GM23338 (cell line): ENCODE measurements at regions not wholly inside any gene's neighbourhood (a gene's known extent, or its start where the extent isn't known, plus 50 kb on each side); places are given as distances from the start of the nearest gene placed in this dataset.

Source experiments
- ATAC-seq: fragments of 200-7000 bp; cut with Tn5 transposase; 3 replicates; pipeline ENCODE4 v1.9.1; 2020
- DNase-seq: peaks from one replicate; pipeline ENCODE4 v3.0.0-alpha.2; 2015; ENCODE audit warnings: low spot score
- H2AFZ ChIP-seq: fragments of 200-600 bp; sonication (generic); 2 replicates; pipeline ENCODE4 v1.8.0; 2016; ENCODE audit warnings: antibody characterized with exemption, mild to moderate bottlenecking, moderate library complexity
- H3F3A ChIP-seq: fragments of 200-600 bp; sonication (generic); replicated peaks from 2 replicates; pipeline ENCODE4 v1.8.0; 2017; ENCODE audit warnings: antibody characterized with exemption, mixed run types, low read depth
- H3K27ac ChIP-seq: fragments of 200-600 bp; sonication (generic); 2 replicates; pipeline ENCODE4 v1.6.1; 2016; ENCODE audit warnings: low read depth
- H3K27me3 ChIP-seq: fragments of 200-600 bp; sonication (generic); 2 replicates; pipeline ENCODE4 v1.8.0; 2016; ENCODE audit warnings: mild to moderate bottlenecking, mixed run types, moderate library complexity; ENCODE audit not compliant: insufficient read depth
- H3K36me3 ChIP-seq: fragments of 200-600 bp; sonication (generic); 2 replicates; pipeline ENCODE4 v1.8.0; 2016; ENCODE audit warnings: mild to moderate bottlenecking; ENCODE audit not compliant: insufficient read depth
- H3K4me1 ChIP-seq: fragments of 200-600 bp; sonication (generic); 2 replicates; pipeline ENCODE4 v1.8.0; 2016; ENCODE audit warnings: mild to moderate bottlenecking, moderate library complexity; ENCODE audit not compliant: insufficient read depth
- H3K4me2 ChIP-seq: fragments of 200-600 bp; sonication (generic); 2 replicates; pipeline ENCODE4 v1.7.1; 2017; ENCODE audit warnings: mixed run types
- H3K4me3 ChIP-seq: fragments of 200-600 bp; sonication (generic); 2 replicates; pipeline ENCODE4 v1.6.1; 2016; ENCODE audit warnings: mixed run types
- H3K79me2 ChIP-seq: fragments of 200-600 bp; sonication (generic); replicated peaks from 2 replicates; pipeline ENCODE4 v1.8.0; 2017; ENCODE audit warnings: mild to moderate bottlenecking; ENCODE audit not compliant: insufficient read depth
- H3K9me2 ChIP-seq: fragments of 200-600 bp; sonication (generic); 2 replicates; pipeline ENCODE4 v1.8.0; 2017; ENCODE audit not compliant: insufficient read depth
- H4K20me1 ChIP-seq: fragments of 200-600 bp; sonication (generic); replicated peaks from 2 replicates; pipeline ENCODE4 v1.8.0; 2017; ENCODE audit warnings: mild to moderate bottlenecking; ENCODE audit not compliant: insufficient read depth
- H3K27ac Mint-ChIP-seq: 2 replicates; pipeline ENCODE4 v1.8.0; 2020; ENCODE audit warnings: inconsistent platforms, mild to moderate bottlenecking, moderate library complexity, mixed read lengths
- H3K27me3 Mint-ChIP-seq: 3 replicates; pipeline ENCODE4 v1.8.0; 2022; ENCODE audit warnings: low read depth, mild to moderate bottlenecking, moderate library complexity, mixed read lengths, inconsistent platforms; ENCODE audit not compliant: insufficient read depth, poor library complexity
- H3K36me3 Mint-ChIP-seq: 3 replicates; pipeline ENCODE4 v1.8.0; 2021; ENCODE audit warnings: low read depth, mild to moderate bottlenecking, inconsistent platforms, moderate library complexity, mixed read lengths
- H3K4me1 Mint-ChIP-seq: 3 replicates; pipeline ENCODE4 v1.8.0; 2020; ENCODE audit warnings: mild to moderate bottlenecking, inconsistent platforms, mixed read lengths
- H3K4me3 Mint-ChIP-seq: 3 replicates; pipeline ENCODE4 v1.8.0; 2021; ENCODE audit warnings: moderate library complexity, mild to moderate bottlenecking, inconsistent platforms, mixed read lengths
- H3K9me3 Mint-ChIP-seq: 3 replicates; pipeline ENCODE4 v1.8.0; 2020; ENCODE audit warnings: moderate library complexity, mild to moderate bottlenecking, inconsistent platforms, mixed read lengths
- CREB1 ChIP-seq: fragments of 250-450 bp; sonication (Bioruptor Pico); IDR thresholded peaks from 2 replicates; pipeline ENCODE4 v1.5.0; 2020; ENCODE audit warnings: low read depth, mild to moderate bottlenecking, moderate library complexity
- EZH2 ChIP-seq: fragments of 200-600 bp; sonication (generic); IDR thresholded peaks from one replicate; pipeline ENCODE4 v1.8.0; 2017; ENCODE audit warnings: antibody characterized with exemption, mild to moderate bottlenecking, low read depth; ENCODE audit not compliant: unreplicated experiment
- NANOG ChIP-seq: IDR thresholded peaks from 2 replicates; pipeline ENCODE4 v1.6.1; 2016; ENCODE audit warnings: antibody characterized with exemption, borderline replicate concordance
- STAT1 ChIP-seq: IDR thresholded peaks from one replicate; pipeline ENCODE4 v1.6.1; 2016; ENCODE audit warnings: antibody characterized with exemption; ENCODE audit not compliant: unreplicated experiment
- ZNF331 ChIP-seq: fragments of 250-450 bp; sonication (Bioruptor Pico); IDR thresholded peaks from 2 replicates; pipeline ENCODE4 v1.5.0; 2020; ENCODE audit warnings: low read depth, mild to moderate bottlenecking, moderate library complexity
- TF ChIP-seq, protein P1 (sequence below): fragments of 250-450 bp; sonication (Bioruptor Pico); IDR thresholded peaks from 2 replicates; pipeline ENCODE4 v1.5.0; 2020; ENCODE audit warnings: mild to moderate bottlenecking, moderate library complexity

DNA sequence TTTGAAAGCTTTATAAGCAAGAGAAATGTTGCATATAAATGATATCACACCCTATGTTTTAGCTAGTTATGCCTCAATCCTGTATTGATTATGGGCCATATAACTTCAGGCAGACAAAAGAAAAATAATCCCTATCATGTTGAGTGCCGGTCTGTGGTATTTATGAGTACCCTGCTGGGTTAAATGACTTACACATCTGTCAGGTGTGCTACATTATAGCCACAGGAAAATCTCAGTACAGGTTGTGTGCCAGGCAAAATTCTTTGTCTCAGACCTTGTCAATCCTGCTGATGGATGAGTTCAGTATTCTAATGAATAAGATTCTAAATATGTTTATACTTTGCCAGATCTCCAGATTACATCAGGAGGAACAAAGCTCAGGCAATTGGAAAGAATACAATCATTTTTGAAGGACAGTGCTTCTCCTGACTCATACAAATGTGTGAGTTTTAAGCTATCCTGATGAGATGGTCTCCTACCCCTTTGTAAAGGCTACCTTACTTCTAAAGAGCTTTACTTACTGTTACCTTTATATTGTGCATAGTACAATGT, 109.8 kb upstream of the FOXG1 start:
- no peaks in the 10 kb centered on the region for H3K27me3 ChIP-seq
- no peak overlapping the region for H3K4me3 ChIP-seq
- H2AFZ ChIP-seq = no peak overlapping the region
- ATAC-seq (no peak), DNase-seq (no peak)
- H3K4me3 Mint-ChIP-seq = no peak overlapping the region
- TF ChIP-seq, protein P1, sequence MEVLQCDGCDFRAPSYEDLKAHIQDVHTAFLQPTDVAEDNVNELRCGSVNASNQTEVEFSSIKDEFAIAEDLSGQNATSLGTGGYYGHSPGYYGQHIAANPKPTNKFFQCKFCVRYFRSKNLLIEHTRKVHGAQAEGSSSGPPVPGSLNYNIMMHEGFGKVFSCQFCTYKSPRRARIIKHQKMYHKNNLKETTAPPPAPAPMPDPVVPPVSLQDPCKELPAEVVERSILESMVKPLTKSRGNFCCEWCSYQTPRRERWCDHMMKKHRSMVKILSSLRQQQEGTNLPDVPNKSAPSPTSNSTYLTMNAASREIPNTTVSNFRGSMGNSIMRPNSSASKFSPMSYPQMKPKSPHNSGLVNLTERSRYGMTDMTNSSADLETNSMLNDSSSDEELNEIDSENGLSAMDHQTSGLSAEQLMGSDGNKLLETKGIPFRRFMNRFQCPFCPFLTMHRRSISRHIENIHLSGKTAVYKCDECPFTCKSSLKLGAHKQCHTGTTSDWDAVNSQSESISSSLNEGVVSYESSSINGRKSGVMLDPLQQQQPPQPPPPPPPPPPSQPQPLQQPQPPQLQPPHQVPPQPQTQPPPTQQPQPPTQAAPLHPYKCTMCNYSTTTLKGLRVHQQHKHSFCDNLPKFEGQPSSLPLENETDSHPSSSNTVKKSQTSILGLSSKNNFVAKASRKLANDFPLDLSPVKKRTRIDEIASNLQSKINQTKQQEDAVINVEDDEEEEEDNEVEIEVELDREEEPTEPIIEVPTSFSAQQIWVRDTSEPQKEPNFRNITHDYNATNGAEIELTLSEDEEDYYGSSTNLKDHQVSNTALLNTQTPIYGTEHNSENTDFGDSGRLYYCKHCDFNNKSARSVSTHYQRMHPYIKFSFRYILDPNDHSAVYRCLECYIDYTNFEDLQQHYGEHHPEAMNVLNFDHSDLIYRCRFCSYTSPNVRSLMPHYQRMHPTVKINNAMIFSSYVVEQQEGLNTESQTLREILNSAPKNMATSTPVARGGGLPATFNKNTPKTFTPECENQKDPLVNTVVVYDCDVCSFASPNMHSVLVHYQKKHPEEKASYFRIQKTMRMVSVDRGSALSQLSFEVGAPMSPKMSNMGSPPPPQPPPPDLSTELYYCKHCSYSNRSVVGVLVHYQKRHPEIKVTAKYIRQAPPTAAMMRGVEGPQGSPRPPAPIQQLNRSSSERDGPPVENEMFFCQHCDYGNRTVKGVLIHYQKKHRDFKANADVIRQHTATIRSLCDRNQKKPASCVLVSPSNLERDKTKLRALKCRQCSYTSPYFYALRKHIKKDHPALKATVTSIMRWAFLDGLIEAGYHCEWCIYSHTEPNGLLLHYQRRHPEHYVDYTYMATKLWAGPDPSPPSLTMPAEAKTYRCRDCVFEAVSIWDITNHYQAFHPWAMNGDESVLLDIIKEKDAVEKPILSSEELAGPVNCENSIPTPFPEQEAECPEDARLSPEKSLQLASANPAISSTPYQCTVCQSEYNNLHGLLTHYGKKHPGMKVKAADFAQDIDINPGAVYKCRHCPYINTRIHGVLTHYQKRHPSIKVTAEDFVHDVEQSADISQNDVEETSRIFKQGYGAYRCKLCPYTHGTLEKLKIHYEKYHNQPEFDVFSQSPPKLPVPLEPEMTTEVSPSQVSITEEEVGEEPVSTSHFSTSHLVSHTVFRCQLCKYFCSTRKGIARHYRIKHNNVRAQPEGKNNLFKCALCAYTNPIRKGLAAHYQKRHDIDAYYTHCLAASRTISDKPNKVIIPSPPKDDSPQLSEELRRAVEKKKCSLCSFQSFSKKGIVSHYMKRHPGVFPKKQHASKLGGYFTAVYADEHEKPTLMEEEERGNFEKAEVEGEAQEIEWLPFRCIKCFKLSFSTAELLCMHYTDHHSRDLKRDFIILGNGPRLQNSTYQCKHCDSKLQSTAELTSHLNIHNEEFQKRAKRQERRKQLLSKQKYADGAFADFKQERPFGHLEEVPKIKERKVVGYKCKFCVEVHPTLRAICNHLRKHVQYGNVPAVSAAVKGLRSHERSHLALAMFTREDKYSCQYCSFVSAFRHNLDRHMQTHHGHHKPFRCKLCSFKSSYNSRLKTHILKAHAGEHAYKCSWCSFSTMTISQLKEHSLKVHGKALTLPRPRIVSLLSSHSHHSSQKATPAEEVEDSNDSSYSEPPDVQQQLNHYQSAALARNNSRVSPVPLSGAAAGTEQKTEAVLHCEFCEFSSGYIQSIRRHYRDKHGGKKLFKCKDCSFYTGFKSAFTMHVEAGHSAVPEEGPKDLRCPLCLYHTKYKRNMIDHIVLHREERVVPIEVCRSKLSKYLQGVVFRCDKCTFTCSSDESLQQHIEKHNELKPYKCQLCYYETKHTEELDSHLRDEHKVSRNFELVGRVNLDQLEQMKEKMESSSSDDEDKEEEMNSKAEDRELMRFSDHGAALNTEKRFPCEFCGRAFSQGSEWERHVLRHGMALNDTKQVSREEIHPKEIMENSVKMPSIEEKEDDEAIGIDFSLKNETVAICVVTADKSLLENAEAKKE = no peak
- TF ChIP-seq STAT1 = no peak
- no peak for TF ChIP-seq ZNF331 (CRISPR knock-in tag)
- TF ChIP-seq CREB1 (CRISPR knock-in tag) = no peak
- no peak for TF ChIP-seq EZH2
- TF ChIP-seq NANOG = no peak
- H3K4me1 Mint-ChIP-seq = peaks cover 21% of the 10 kb centered on the region
- H3K4me1 ChIP-seq = peaks cover 8% of the 10 kb centered on the region
- no peaks in the 10 kb centered on the region for H3K36me3 Mint-ChIP-seq
- H3F3A ChIP-seq = no peaks in the 10 kb centered on the region
- H3K9me2 ChIP-seq = no peaks in the 10 kb centered on the region; the same call in 1 of the 2 replicates
- H3K4me2 ChIP-seq = no peak overlapping the region
- no peak overlapping the region for H3K27ac ChIP-seq
- H3K9me3 Mint-ChIP-seq = no peaks in the 10 kb centered on the region
- H4K20me1 ChIP-seq = no peaks in the 10 kb centered on the region
- H3K27me3 Mint-ChIP-seq = no peaks in the 10 kb centered on the region
- H3K36me3 ChIP-seq = no peaks in the 10 kb centered on the region
- no peak overlapping the region for H3K27ac Mint-ChIP-seq
- H3K79me2 ChIP-seq = no peaks in the 10 kb centered on the region
